GM12891 (cell line): ENCODE measurements at regions not wholly inside any gene's neighbourhood (a gene's known extent, or its start where the extent isn't known, plus 50 kb on each side); places are given as distances from the start of the nearest gene placed in this dataset.
A peak's percentile ranks its signal among the peaks of the same experiment; 100 is the strongest.

Experiments
- DNase-seq: peaks from one replicate; pipeline ENCODE4 v3.0.0; 2011; ENCODE audit warnings: low spot score; ENCODE audit not compliant: insufficient read length
- FAIRE-seq: peaks from 2 replicates; lab custom pipeline; 2011; peaks lifted over from hg19 to GRCh38; lab: Jason Lieb, UNC
- PAX5 ChIP-seq: IDR thresholded peaks from 2 replicates; pipeline ENCODE4 v1.6.1; 2011; ENCODE audit warnings: low read length, moderate library complexity, mild to moderate bottlenecking; ENCODE audit not compliant: insufficient read depth, severe bottlenecking
- POLR2A ChIP-seq: IDR thresholded peaks from 2 replicates; pipeline ENCODE4 v1.6.1; 2011; ENCODE audit warnings: low read depth, low read length, control low read depth
- POLR2AphosphoS5 ChIP-seq: IDR thresholded peaks from 2 replicates; pipeline ENCODE4 v1.6.1; 2011; ENCODE audit warnings: low read depth, low read length, control low read depth
- POU2F2 ChIP-seq: IDR thresholded peaks from 2 replicates; pipeline ENCODE4 v1.6.1; 2011; ENCODE audit warnings: low read depth, mild to moderate bottlenecking, control low read depth, low read length, moderate library complexity
- SPI1 ChIP-seq: IDR thresholded peaks from 2 replicates; pipeline ENCODE4 v1.6.1; 2011; ENCODE audit warnings: low read depth, low read length, control low read depth
- TAF1 ChIP-seq: IDR thresholded peaks from 2 replicates; pipeline ENCODE4 v1.6.1; 2011; ENCODE audit warnings: low read depth, low read length, control low read depth

GRCh38 chr5:91441082-91441481 is 58.0 kb upstream of the ARRDC3 start:
- FAIRE-seq = no peak

GRCh38 chr5:91438871-91439270 is 55.8 kb upstream of the ARRDC3 start:
- no peak for DNase-seq
- TF ChIP-seq TAF1 (no peak), SPI1 (no peak), POLR2A (no peak), POLR2AphosphoS5 (no peak), PAX5 (no peak), POU2F2 (no peak)

More at GRCh38 chr5:91441082-91441481, 58.0 kb upstream of the ARRDC3 start:
- DNase-seq = no peak
- TF ChIP-seq POLR2AphosphoS5 = no peak
- no peak for TF ChIP-seq TAF1
- TF ChIP-seq PAX5 = no peak
- no peak for TF ChIP-seq POU2F2
- TF ChIP-seq POLR2A = no peak
- no peak for TF ChIP-seq SPI1

GRCh38 chr5:91436241-91436640 is 53.1 kb upstream of the ARRDC3 start:
- DNase-seq (no peak), FAIRE-seq (no peak)
- TF ChIP-seq TAF1 (no peak), SPI1 (no peak), PAX5 (no peak), POLR2AphosphoS5 (no peak), POU2F2 (no peak), POLR2A (no peak)

More at GRCh38 chr5:91438871-91439270, 55.8 kb upstream of the ARRDC3 start:
- peak; percentile 50 for FAIRE-seq

GRCh38 chr5:91434348-91434747 is 51.2 kb upstream of the ARRDC3 start:
- FAIRE-seq = no peak
- no peak for DNase-seq
- TF ChIP-seq POLR2A = no peak
- no peak for TF ChIP-seq TAF1
- TF ChIP-seq SPI1 = no peak
- TF ChIP-seq POLR2AphosphoS5 = no peak
- no peak for TF ChIP-seq PAX5
- no peak for TF ChIP-seq POU2F2

GRCh38 chr5:91433861-91434260 is 50.7 kb upstream of the ARRDC3 start:
- FAIRE-seq (no peak), DNase-seq (no peak)
- TF ChIP-seq POLR2AphosphoS5 = no peak
- TF ChIP-seq PAX5 = no peak
- TF ChIP-seq SPI1 = no peak
- no peak for TF ChIP-seq POLR2A
- TF ChIP-seq POU2F2 = no peak
- TF ChIP-seq TAF1 = no peak
